Astrocyte (in vitro differentiated cells and primary cell): ENCODE measurements at regions not wholly inside any gene's neighbourhood (a gene's known extent, or its start where the extent isn't known, plus 50 kb on each side); places are given as distances from the start of the nearest gene placed in this dataset.
A peak's percentile ranks its signal among the peaks of the same experiment; 100 is the strongest.

ENCODE experiments used
- DNase-seq: peaks from one replicate; pipeline ENCODE4 v3.0.0-alpha.2; 2010; ENCODE audit warnings: low read depth
- FAIRE-seq: peaks from 2 replicates; lab custom pipeline; 2011; peaks lifted over from hg19 to GRCh38; lab: Jason Lieb, UNC
- H2AFZ ChIP-seq: 2 replicates; pipeline ENCODE4 v1.6.0; 2012; ENCODE audit warnings: low read depth, low read length, inconsistent platforms
- H3K27ac ChIP-seq: 2 replicates; pipeline ENCODE4 v1.5.1; 2011; ENCODE audit warnings: low read depth, low read length, inconsistent platforms
- H3K27me3 ChIP-seq: 2 replicates; pipeline ENCODE4 v1.6.0; 2011; ENCODE audit warnings: low read length, inconsistent platforms; ENCODE audit not compliant: insufficient read depth
- H3K36me3 ChIP-seq: 2 replicates; pipeline ENCODE4 v1.5.1; 2011; ENCODE audit warnings: low read length, inconsistent platforms; ENCODE audit not compliant: insufficient read depth
- H3K4me1 ChIP-seq: 2 replicates; pipeline ENCODE4 v1.5.1; 2011; ENCODE audit warnings: low read length, inconsistent platforms; ENCODE audit not compliant: insufficient read depth
- H3K4me2 ChIP-seq: 2 replicates; pipeline ENCODE4 v1.6.0; 2012; ENCODE audit warnings: low read length, inconsistent platforms
- H3K4me3 ChIP-seq: 2 replicates; pipeline ENCODE4 v1.5.1; 2011; ENCODE audit warnings: low read depth, mild to moderate bottlenecking, low read length, inconsistent platforms; ENCODE audit not compliant: insufficient read depth
- H3K79me2 ChIP-seq: 2 replicates; pipeline ENCODE4 v1.6.0; 2012; ENCODE audit warnings: mild to moderate bottlenecking, low read length, inconsistent platforms; ENCODE audit not compliant: insufficient read depth
- H3K9ac ChIP-seq: 2 replicates; pipeline ENCODE4 v1.6.0; 2012; ENCODE audit warnings: mild to moderate bottlenecking, low read length, inconsistent platforms
- H3K9me3 ChIP-seq: 2 replicates; pipeline ENCODE4 v1.5.1; 2012; ENCODE audit warnings: low read depth, mild to moderate bottlenecking, low read length, inconsistent platforms; ENCODE audit not compliant: insufficient read depth
- H4K20me1 ChIP-seq: 2 replicates; pipeline ENCODE4 v1.6.0; 2012; ENCODE audit warnings: low read length, inconsistent platforms; ENCODE audit not compliant: insufficient read depth
- H3K27ac Mint-ChIP-seq: one replicate; pipeline ENCODE4 v1.8.0; 2021; ENCODE audit warnings: mild to moderate bottlenecking, mixed read lengths; ENCODE audit not compliant: unreplicated experiment
- H3K27me3 Mint-ChIP-seq: one replicate; pipeline ENCODE4 v1.8.0; 2021; ENCODE audit warnings: low read depth, mixed read lengths; ENCODE audit not compliant: unreplicated experiment
- H3K36me3 Mint-ChIP-seq: one replicate; pipeline ENCODE4 v1.8.0; 2021; ENCODE audit warnings: low read depth, mixed read lengths; ENCODE audit not compliant: unreplicated experiment
- H3K4me1 Mint-ChIP-seq: one replicate; pipeline ENCODE4 v1.8.0; 2021; ENCODE audit warnings: low read depth, mixed read lengths; ENCODE audit not compliant: unreplicated experiment
- H3K4me3 Mint-ChIP-seq: one replicate; pipeline ENCODE4 v1.8.0; 2021; ENCODE audit warnings: mild to moderate bottlenecking, moderate library complexity, mixed read lengths; ENCODE audit not compliant: unreplicated experiment
- H3K9me3 Mint-ChIP-seq: one replicate; pipeline ENCODE4 v1.8.0; 2021; ENCODE audit warnings: mild to moderate bottlenecking, mixed read lengths; ENCODE audit not compliant: unreplicated experiment
- EZH2 ChIP-seq: IDR thresholded peaks from 2 replicates; pipeline ENCODE4 v1.6.1; 2012; ENCODE audit warnings: mild to moderate bottlenecking, low read length, inconsistent platforms; ENCODE audit not compliant: insufficient read depth
- TF ChIP-seq, protein P1 (sequence below): IDR thresholded peaks from 2 replicates; pipeline ENCODE4 v1.5.1; 2011; ENCODE audit warnings: low read depth, mild to moderate bottlenecking, inconsistent platforms, low read length, moderate library complexity; ENCODE audit not compliant: insufficient read depth

- H3K4me2 ChIP-seq = peak overlapping the region; percentile 49
Measured at GRCh38 chr6:121780325-121781321, 345.2 kb downstream of the GJA1 start.

GRCh38 chr6:121791396-121792315, 356.2 kb downstream of the GJA1 start:
- Histone ChIP-seq H3K36me3 (no peaks in the 10 kb centered on the region), H3K9me3 (no peaks in the 10 kb centered on the region), H3K9ac (no peak overlapping the region), H3K4me2 (no peak overlapping the region), H3K79me2 (no peaks in the 10 kb centered on the region), H3K4me3 (no peak overlapping the region), H3K27me3 (no peaks in the 10 kb centered on the region), H3K4me1 (peaks cover 12% of the 10 kb centered on the region), H4K20me1 (no peaks in the 10 kb centered on the region), H2AFZ (no peak overlapping the region), H3K27ac (no peak overlapping the region)
- FAIRE-seq = no peak
- Mint-ChIP-seq H3K9me3 (no peaks in the 10 kb centered on the region), H3K36me3 (no peaks in the 10 kb centered on the region), H3K27me3 (no peaks in the 10 kb centered on the region), H3K4me3 (no peak overlapping the region), H3K4me1 (peaks cover 22% of the 10 kb centered on the region), H3K27ac (no peak overlapping the region)
- no peak for TF ChIP-seq EZH2
- TF ChIP-seq, protein P1, sequence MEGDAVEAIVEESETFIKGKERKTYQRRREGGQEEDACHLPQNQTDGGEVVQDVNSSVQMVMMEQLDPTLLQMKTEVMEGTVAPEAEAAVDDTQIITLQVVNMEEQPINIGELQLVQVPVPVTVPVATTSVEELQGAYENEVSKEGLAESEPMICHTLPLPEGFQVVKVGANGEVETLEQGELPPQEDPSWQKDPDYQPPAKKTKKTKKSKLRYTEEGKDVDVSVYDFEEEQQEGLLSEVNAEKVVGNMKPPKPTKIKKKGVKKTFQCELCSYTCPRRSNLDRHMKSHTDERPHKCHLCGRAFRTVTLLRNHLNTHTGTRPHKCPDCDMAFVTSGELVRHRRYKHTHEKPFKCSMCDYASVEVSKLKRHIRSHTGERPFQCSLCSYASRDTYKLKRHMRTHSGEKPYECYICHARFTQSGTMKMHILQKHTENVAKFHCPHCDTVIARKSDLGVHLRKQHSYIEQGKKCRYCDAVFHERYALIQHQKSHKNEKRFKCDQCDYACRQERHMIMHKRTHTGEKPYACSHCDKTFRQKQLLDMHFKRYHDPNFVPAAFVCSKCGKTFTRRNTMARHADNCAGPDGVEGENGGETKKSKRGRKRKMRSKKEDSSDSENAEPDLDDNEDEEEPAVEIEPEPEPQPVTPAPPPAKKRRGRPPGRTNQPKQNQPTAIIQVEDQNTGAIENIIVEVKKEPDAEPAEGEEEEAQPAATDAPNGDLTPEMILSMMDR = no peak
- DNase-seq = no peak

More at GRCh38 chr6:121780325-121781321, 345.2 kb downstream of the GJA1 start:
- peaks cover 2% of the 10 kb centered on the region for H3K9me3 Mint-ChIP-seq
- Histone ChIP-seq H3K9me3 (no peaks in the 10 kb centered on the region), H3K36me3 (no peaks in the 10 kb centered on the region), H3K27ac (peak overlapping the region; percentile 62), H2AFZ (peak overlapping the region; percentile 44), H3K4me1 (peaks cover 15% of the 10 kb centered on the region), H4K20me1 (no peaks in the 10 kb centered on the region), H3K9ac (peak overlapping the region; percentile 21), H3K79me2 (no peaks in the 10 kb centered on the region), H3K4me3 (no peak overlapping the region), H3K27me3 (no peaks in the 10 kb centered on the region)
- TF ChIP-seq, protein P1 = no peak
- TF ChIP-seq EZH2 = no peak
- H3K4me3 Mint-ChIP-seq = no peak overlapping the region
- peak; percentile 91 for FAIRE-seq
- H3K36me3 Mint-ChIP-seq = no peaks in the 10 kb centered on the region
- H3K27ac Mint-ChIP-seq = no peak overlapping the region
- no peaks in the 10 kb centered on the region for H3K27me3 Mint-ChIP-seq
- peak; percentile 99 for DNase-seq
- peaks cover 2% of the 10 kb centered on the region for H3K4me1 Mint-ChIP-seq
